GM18508 (cell line): ENCODE measurements at regions not wholly inside any gene's neighbourhood (a gene's known extent, or its start where the extent isn't known, plus 50 kb on each side); places are given as distances from the start of the nearest gene placed in this dataset.
"Not testable (repeated sequence)": the region's sequence is repeated elsewhere in the genome, so short reads cannot be mapped to it uniquely, and the experiment has no call there.

ENCODE experiments used
- ATAC-seq: cut with Tn5 transposase; IDR thresholded peaks from one replicate; pipeline ENCODE4 v1.9.1; 2021; ENCODE audit warnings: moderate number of reproducible peaks; ENCODE audit not compliant: insufficient read depth, unreplicated experiment

GRCh38 chr9:66601472-66601871 is 299.1 kb upstream of the ZNF658 start:
- ATAC-seq: not testable (repeated sequence)

- not testable (repeated sequence) for ATAC-seq
These were observed 268.9 kb upstream of the ZNF658 start for GRCh38 chr9:66631521-66632046.

- not testable (repeated sequence) for ATAC-seq
These were observed 252.8 kb upstream of the ZNF658 start for GRCh38 chr9:66647675-66648074.

- not testable (repeated sequence) for ATAC-seq
These were observed 210.3 kb upstream of the ZNF658 start for GRCh38 chr9:66690242-66690641.

GRCh38 chr9:66695561-66696240 is 204.8 kb upstream of the ZNF658 start:
- ATAC-seq: not testable (repeated sequence)

GRCh38 chr9:66697343-66698065 is 203.0 kb upstream of the ZNF658 start:
- ATAC-seq: not testable (repeated sequence)

GRCh38 chr9:66698066-66698455 is 202.5 kb upstream of the ZNF658 start:
- not testable (repeated sequence) for ATAC-seq

- ATAC-seq: not testable (repeated sequence)
These were observed 198.8 kb upstream of the ZNF658 start for GRCh38 chr9:66701411-66702377.

GRCh38 chr9:66711553-66711952 is 189.0 kb upstream of the ZNF658 start:
- ATAC-seq: not testable (repeated sequence)

- ATAC-seq: peak; percentile 81
These were observed 187.7 kb upstream of the ZNF658 start for GRCh38 chr9:66712870-66713269.

- not testable (repeated sequence) for ATAC-seq
These were observed 187.0 kb upstream of the ZNF658 start for GRCh38 chr9:66713552-66713951.

- not testable (repeated sequence) for ATAC-seq
These were observed 179.7 kb upstream of the ZNF658 start for GRCh38 chr9:66720845-66721244.

GRCh38 chr9:66727540-66727939 is 173.0 kb upstream of the ZNF658 start:
- not testable (repeated sequence) for ATAC-seq

- ATAC-seq: not testable (repeated sequence)
These were observed 163.8 kb upstream of the ZNF658 start for GRCh38 chr9:66736686-66737085.

GRCh38 chr9:66738418-66738817 is 162.1 kb upstream of the ZNF658 start:
- ATAC-seq: not testable (repeated sequence)

- not testable (repeated sequence) for ATAC-seq
These were observed 160.4 kb upstream of the ZNF658 start for GRCh38 chr9:66740136-66740535.

GRCh38 chr9:66745846-66746245 is 154.7 kb upstream of the ZNF658 start:
- not testable (repeated sequence) for ATAC-seq

GRCh38 chr9:66752324-66752923 is 148.1 kb upstream of the ZNF658 start:
- not testable (repeated sequence) for ATAC-seq

GRCh38 chr9:66759825-66760492 is 140.6 kb upstream of the ZNF658 start:
- not testable (repeated sequence) for ATAC-seq
